SU-DHL-6 (cell line): ENCODE measurements at regions not wholly inside any gene's neighbourhood (a gene's known extent, or its start where the extent isn't known, plus 50 kb on each side); places are given as distances from the start of the nearest gene placed in this dataset.
"Not testable (repeated sequence)": the region's sequence is repeated elsewhere in the genome, so short reads cannot be mapped to it uniquely, and the experiment has no call there.

ENCODE experiments used
- H2AFZ ChIP-seq: fragments of 200-600 bp; sonication (generic); 2 replicates; pipeline ENCODE4 v1.6.1; 2014; ENCODE audit warnings: low read depth, mild to moderate bottlenecking, moderate library complexity, mixed read lengths, antibody characterized with exemption, low read length; ENCODE audit not compliant: severe bottlenecking
- H3F3A ChIP-seq: fragments of 200-600 bp; shearing (Covaris generic); 2 replicates; pipeline ENCODE4 v1.6.0; 2016; ENCODE audit warnings: antibody characterized with exemption, mild to moderate bottlenecking; ENCODE audit not compliant: insufficient read depth
- H3K27ac ChIP-seq: fragments of 200-600 bp; sonication (generic); 2 replicates; pipeline ENCODE4 v1.5.1; 2016; ENCODE audit warnings: low read depth, mild to moderate bottlenecking, low read length, moderate library complexity, mixed read lengths
- H3K27me3 ChIP-seq: fragments of 200-600 bp; sonication (generic), shearing (Covaris generic); 2 replicates; pipeline ENCODE4 v1.6.0; 2014; ENCODE audit warnings: mild to moderate bottlenecking, low read length
- H3K36me3 ChIP-seq: fragments of 200-600 bp; sonication (generic); 2 replicates; pipeline ENCODE4 v1.6.1; 2014; ENCODE audit warnings: mild to moderate bottlenecking, low read length, mixed read lengths
- H3K4me2 ChIP-seq: fragments of 300-600, 200-600 bp; shearing (Covaris generic), sonication (generic); 2 replicates; pipeline ENCODE4 v1.6.0; 2014; ENCODE audit warnings: low read length, low read depth, mild to moderate bottlenecking; ENCODE audit not compliant: poor library complexity, severe bottlenecking
- H3K4me3 ChIP-seq: fragments of 200-600 bp; sonication (generic); 2 replicates; pipeline ENCODE4 v1.5.1; 2014; ENCODE audit warnings: antibody characterized with exemption, low read length, mild to moderate bottlenecking, mixed read lengths; ENCODE audit not compliant: insufficient read depth, poor library complexity, severe bottlenecking
- H3K79me2 ChIP-seq: fragments of 200-600 bp; sonication (generic); 2 replicates; pipeline ENCODE4 v1.6.1; 2014; ENCODE audit warnings: mild to moderate bottlenecking, low read length, moderate library complexity; ENCODE audit not compliant: insufficient read depth
- H3K9ac ChIP-seq: fragments of 200-600 bp; sonication (generic); 2 replicates; pipeline ENCODE4 v1.7.0; 2014; ENCODE audit warnings: mild to moderate bottlenecking, low read length
- H3K9me2 ChIP-seq: fragments of 200-600 bp; sonication (generic); replicated peaks from 2 replicates; pipeline ENCODE4 v1.6.1; 2014; ENCODE audit warnings: low read length; ENCODE audit not compliant: insufficient read depth
- H3K9me3 ChIP-seq: fragments of 200-600 bp; sonication (generic); 2 replicates; pipeline ENCODE4 v1.6.1; 2014; ENCODE audit warnings: low read length, mixed read lengths; ENCODE audit not compliant: insufficient read depth
- H4K20me1 ChIP-seq: fragments of 200-600 bp; sonication (generic); 2 replicates; pipeline ENCODE4 v1.6.1; 2014; ENCODE audit warnings: low read depth, mild to moderate bottlenecking, antibody characterized with exemption, low read length, moderate library complexity, mixed read lengths
- CTCF ChIP-seq: fragments of 200-600 bp; sonication (generic); IDR thresholded peaks from one replicate; pipeline ENCODE4 v1.5.1; 2017; ENCODE audit warnings: antibody characterized with exemption, mild to moderate bottlenecking, low read length, moderate library complexity; ENCODE audit not compliant: insufficient read depth, poor library complexity, severe bottlenecking
- EZH2phosphoT487 ChIP-seq: fragments of 200-600 bp; sonication (generic), shearing (Covaris generic); conservative IDR thresholded peaks from 2 replicates; pipeline ENCODE4 v1.6.1; 2018; ENCODE audit warnings: mild to moderate bottlenecking, antibody characterized with exemption, low read length, moderate library complexity, mixed read lengths

DNA sequence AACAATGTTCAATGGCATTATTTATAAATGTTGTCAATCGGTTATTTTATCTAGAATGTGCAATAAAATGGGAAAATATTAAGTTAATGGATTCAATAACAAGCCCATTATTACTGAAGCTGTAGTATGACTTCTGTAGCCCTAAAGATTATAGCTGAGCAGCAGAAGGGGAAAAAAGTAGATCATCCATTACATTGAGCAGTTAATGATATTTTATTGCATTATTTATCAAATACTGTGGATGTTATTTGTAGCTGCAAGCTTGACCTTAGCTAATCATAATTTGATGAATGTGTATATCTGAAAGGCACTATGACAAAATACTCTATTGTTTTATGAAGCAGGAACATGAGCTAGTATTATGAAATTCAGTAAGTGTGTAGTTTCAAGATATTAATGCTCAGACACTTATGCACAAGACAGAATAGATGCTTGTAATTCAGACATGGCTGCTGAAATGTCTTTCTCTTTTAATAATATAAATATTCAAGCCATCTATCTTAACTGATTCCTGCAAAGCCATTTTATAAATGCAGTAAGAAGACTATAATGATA lies 131.5 kb upstream of the MGAT4C start:
- Histone ChIP-seq H3K27me3 (no peaks in the 10 kb centered on the region), H3K9me3 (no peaks in the 10 kb centered on the region), H2AFZ (no peak overlapping the region), H3K4me2 (no peak overlapping the region), H3K27ac (no peak overlapping the region), H3K9ac (no peak overlapping the region), H3K79me2 (no peaks in the 10 kb centered on the region), H3K9me2 (no peaks in the 10 kb centered on the region), H3K36me3 (no peaks in the 10 kb centered on the region), H4K20me1 (no peaks in the 10 kb centered on the region), H3K4me3 (no peak overlapping the region), H3F3A (no peaks in the 10 kb centered on the region)
- TF ChIP-seq CTCF (no peak), EZH2phosphoT487 (no peak)

DNA sequence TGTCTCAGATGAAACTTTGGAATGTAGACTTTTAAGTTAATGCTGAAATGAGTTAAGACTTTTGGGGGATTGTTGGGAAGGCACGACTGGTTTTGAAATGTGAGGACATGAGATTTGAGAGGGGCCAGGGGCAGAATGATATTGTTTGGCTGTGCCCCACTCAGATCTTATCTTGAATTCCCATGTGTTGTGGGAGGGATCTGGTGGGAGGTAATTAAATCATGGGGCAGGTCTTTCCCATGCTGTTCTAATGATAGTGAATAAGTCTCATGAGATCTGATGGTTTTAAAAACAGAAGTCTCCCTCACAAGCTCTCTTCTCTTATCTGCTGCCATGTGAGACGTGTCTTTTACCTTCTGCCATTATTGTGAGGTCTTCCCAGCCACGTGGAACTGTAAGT lies 127.6 kb upstream of the MGAT4C start:
- not testable (repeated sequence) for H3K36me3 ChIP-seq, H3K27me3 ChIP-seq, H3K27ac ChIP-seq, H3F3A ChIP-seq, H3K4me3 ChIP-seq, H3K79me2 ChIP-seq, H3K4me2 ChIP-seq, H3K9me3 ChIP-seq, H3K9ac ChIP-seq, H4K20me1 ChIP-seq, H2AFZ ChIP-seq, H3K9me2 ChIP-seq

DNA sequence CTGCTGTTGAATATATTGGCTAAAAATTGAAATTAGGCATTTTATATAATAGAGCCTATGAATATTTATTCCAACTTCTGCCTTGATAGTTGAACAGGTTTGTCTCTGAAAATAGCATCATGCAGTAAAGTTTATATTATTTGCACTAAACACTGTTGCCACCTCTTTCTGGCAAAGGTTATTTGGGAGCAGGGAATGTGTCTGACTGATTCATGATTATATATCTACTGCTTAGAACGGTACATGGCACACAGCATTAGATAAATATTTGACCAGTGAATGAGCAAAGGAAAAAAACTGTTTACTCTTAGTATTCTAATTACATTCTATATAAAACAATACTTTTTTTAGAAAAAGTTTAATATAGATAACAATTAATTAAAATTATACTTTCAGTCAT lies 123.1 kb upstream of the MGAT4C start:
- H3K36me3 ChIP-seq: no peaks in the 10 kb centered on the region
- H2AFZ ChIP-seq: no peak overlapping the region
- TF ChIP-seq CTCF: no peak
- TF ChIP-seq EZH2phosphoT487: no peak
- H3F3A ChIP-seq: no peaks in the 10 kb centered on the region
- no peaks in the 10 kb centered on the region for H3K9me2 ChIP-seq
- no peaks in the 10 kb centered on the region for H4K20me1 ChIP-seq
- no peaks in the 10 kb centered on the region for H3K9me3 ChIP-seq
- no peak overlapping the region for H3K4me3 ChIP-seq
- no peaks in the 10 kb centered on the region for H3K27me3 ChIP-seq
- no peak overlapping the region for H3K9ac ChIP-seq
- no peak overlapping the region for H3K27ac ChIP-seq
- no peaks in the 10 kb centered on the region for H3K79me2 ChIP-seq
- no peak overlapping the region for H3K4me2 ChIP-seq

DNA sequence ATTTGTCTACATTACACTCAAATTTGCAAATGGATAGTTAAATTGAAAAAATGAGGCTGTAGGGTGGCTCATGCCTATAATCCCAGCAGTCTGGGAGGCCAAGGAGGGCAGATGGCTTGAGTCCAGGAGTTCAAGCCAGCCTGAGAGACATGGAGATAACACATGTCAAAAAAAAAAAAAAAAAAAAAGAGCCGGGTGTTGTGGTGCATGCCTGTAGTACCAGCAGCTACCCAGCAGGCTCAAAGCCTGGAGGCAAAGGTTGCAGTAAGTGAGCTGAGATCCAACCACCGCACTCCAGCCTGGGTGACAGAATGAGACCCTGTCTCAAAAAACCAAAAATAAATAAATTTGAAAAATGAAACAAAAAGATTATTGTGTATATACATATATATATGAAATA lies 119.9 kb upstream of the MGAT4C start:
- Histone ChIP-seq H3K27me3 (no peaks in the 10 kb centered on the region), H3K9ac (no peak overlapping the region), H4K20me1 (no peaks in the 10 kb centered on the region), H3K9me2 (no peaks in the 10 kb centered on the region), H3K4me2 (no peak overlapping the region), H3K27ac (no peak overlapping the region), H2AFZ (no peak overlapping the region), H3K79me2 (no peaks in the 10 kb centered on the region), H3K9me3 (no peaks in the 10 kb centered on the region), H3K36me3 (no peaks in the 10 kb centered on the region), H3K4me3 (no peak overlapping the region), H3F3A (no peaks in the 10 kb centered on the region)
- TF ChIP-seq CTCF (no peak), EZH2phosphoT487 (no peak)
